ENCODE measurements at regions not wholly inside any gene's neighbourhood (a gene's known extent, or its start where the extent isn't known, plus 50 kb on each side); places are given as distances from the start of the nearest gene placed in this dataset.

DNA sequence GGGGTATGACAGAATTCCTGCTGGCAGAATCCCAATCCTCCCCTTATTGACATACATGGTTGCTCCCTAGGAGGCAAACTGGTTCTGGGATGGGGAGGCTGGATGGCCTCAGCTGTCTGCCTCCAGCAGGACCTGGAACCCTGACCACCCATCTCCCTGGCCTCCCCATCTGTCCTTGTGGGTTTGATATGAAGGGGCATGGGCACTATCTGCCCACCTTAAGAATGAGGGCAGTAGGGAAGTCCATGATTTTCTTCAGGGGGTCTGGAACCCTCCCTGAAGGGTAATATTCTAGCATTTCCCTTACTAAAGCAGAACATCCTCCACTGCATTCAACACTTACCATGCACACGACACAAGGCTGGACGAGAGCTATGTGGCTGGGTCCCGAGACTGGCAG lies 113.6 kb downstream of the VAPA start:
- Histone ChIP-seq H3K4me3 (ENCODE audit: low read length, poor library complexity, severe bottlenecking) (no peak overlapping the region), H4K20me1 (ENCODE audit: insufficient read depth, low read length, poor library complexity, severe bottlenecking) (no peaks in the 10 kb centered on the region), H3K79me2 (ENCODE audit: insufficient read depth, low read length) (no peaks in the 10 kb centered on the region), H3K9me2 (replicated peaks; ENCODE audit: low read depth, low read length) (no peaks in the 10 kb centered on the region), H2AFZ (ENCODE audit: low read length) (no peak overlapping the region), H3K9me3 (ENCODE audit: insufficient read depth, low read depth, low read length) (no peaks in the 10 kb centered on the region), H3K36me3 (ENCODE audit: insufficient read depth, low read length) (no peaks in the 10 kb centered on the region), H3K4me1 (ENCODE audit: insufficient read depth, low read length, poor library complexity, severe bottlenecking) (no peaks in the 10 kb centered on the region), H3K27me3 (ENCODE audit: insufficient read depth, low read length, poor library complexity, severe bottlenecking) (no peaks in the 10 kb centered on the region), H3K4me2 (ENCODE audit: low read depth, low read length, poor library complexity, severe bottlenecking) (no peak overlapping the region), H3F3A (ENCODE audit: low read depth) (no peaks in the 10 kb centered on the region), H3K9ac (ENCODE audit: low read depth, low read length, poor library complexity, severe bottlenecking) (no peak overlapping the region)
- TF ChIP-seq EZH2phosphoT487 (IDR thresholded peaks at IDR 0.05; ENCODE audit: borderline replicate concordance): no peak
- TF ChIP-seq, protein P1, sequence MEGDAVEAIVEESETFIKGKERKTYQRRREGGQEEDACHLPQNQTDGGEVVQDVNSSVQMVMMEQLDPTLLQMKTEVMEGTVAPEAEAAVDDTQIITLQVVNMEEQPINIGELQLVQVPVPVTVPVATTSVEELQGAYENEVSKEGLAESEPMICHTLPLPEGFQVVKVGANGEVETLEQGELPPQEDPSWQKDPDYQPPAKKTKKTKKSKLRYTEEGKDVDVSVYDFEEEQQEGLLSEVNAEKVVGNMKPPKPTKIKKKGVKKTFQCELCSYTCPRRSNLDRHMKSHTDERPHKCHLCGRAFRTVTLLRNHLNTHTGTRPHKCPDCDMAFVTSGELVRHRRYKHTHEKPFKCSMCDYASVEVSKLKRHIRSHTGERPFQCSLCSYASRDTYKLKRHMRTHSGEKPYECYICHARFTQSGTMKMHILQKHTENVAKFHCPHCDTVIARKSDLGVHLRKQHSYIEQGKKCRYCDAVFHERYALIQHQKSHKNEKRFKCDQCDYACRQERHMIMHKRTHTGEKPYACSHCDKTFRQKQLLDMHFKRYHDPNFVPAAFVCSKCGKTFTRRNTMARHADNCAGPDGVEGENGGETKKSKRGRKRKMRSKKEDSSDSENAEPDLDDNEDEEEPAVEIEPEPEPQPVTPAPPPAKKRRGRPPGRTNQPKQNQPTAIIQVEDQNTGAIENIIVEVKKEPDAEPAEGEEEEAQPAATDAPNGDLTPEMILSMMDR (conservative IDR thresholded peaks at IDR 0.05; ENCODE audit: low read length): no peak

DNA sequence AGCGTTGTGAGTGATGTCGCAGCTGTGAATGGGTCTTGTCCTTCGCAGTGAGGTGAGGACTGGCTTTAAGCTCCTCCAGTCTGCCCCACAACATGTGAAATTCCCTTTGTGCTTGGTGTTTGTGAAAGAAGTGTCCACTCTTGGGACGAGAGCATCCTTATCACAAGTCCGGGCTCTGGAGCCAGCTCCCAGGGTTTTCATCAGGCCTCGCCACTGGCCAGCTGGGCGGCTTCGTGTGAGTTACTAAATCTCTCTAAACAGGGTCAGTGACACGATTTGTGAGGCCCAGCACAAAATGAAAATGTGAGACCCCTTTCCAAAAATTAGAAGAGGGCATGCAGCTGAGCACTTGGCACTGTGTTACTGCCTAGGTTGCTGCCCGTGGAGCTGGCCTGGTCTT lies 115.9 kb downstream of the VAPA start:
- no peak overlapping the region for H3K4me2 ChIP-seq (ENCODE audit: low read depth, low read length, poor library complexity, severe bottlenecking)
- no peak overlapping the region for H3K9ac ChIP-seq (ENCODE audit: low read depth, low read length, poor library complexity, severe bottlenecking)
- no peak for TF ChIP-seq EZH2phosphoT487 (IDR thresholded peaks at IDR 0.05; ENCODE audit: borderline replicate concordance)
- TF ChIP-seq, protein P1 (conservative IDR thresholded peaks at IDR 0.05; ENCODE audit: low read length): no peak
- H3K4me3 ChIP-seq (ENCODE audit: low read length, poor library complexity, severe bottlenecking): no peak overlapping the region
- peaks cover 9% of the 10 kb centered on the region for H3K4me1 ChIP-seq (ENCODE audit: insufficient read depth, low read length, poor library complexity, severe bottlenecking)
- H2AFZ ChIP-seq (ENCODE audit: low read length): no peak overlapping the region
- H3K36me3 ChIP-seq (ENCODE audit: insufficient read depth, low read length): no peaks in the 10 kb centered on the region
- H3F3A ChIP-seq (ENCODE audit: low read depth): no peaks in the 10 kb centered on the region
- H4K20me1 ChIP-seq (ENCODE audit: insufficient read depth, low read length, poor library complexity, severe bottlenecking): no peaks in the 10 kb centered on the region
- H3K9me2 ChIP-seq (replicated peaks; ENCODE audit: low read depth, low read length): no peaks in the 10 kb centered on the region
- H3K79me2 ChIP-seq (ENCODE audit: insufficient read depth, low read length): peaks cover 13% of the 10 kb centered on the region; the same call in 1 of the 2 replicates
- no peaks in the 10 kb centered on the region for H3K9me3 ChIP-seq (ENCODE audit: insufficient read depth, low read depth, low read length)
- no peaks in the 10 kb centered on the region for H3K27me3 ChIP-seq (ENCODE audit: insufficient read depth, low read length, poor library complexity, severe bottlenecking)

DNA sequence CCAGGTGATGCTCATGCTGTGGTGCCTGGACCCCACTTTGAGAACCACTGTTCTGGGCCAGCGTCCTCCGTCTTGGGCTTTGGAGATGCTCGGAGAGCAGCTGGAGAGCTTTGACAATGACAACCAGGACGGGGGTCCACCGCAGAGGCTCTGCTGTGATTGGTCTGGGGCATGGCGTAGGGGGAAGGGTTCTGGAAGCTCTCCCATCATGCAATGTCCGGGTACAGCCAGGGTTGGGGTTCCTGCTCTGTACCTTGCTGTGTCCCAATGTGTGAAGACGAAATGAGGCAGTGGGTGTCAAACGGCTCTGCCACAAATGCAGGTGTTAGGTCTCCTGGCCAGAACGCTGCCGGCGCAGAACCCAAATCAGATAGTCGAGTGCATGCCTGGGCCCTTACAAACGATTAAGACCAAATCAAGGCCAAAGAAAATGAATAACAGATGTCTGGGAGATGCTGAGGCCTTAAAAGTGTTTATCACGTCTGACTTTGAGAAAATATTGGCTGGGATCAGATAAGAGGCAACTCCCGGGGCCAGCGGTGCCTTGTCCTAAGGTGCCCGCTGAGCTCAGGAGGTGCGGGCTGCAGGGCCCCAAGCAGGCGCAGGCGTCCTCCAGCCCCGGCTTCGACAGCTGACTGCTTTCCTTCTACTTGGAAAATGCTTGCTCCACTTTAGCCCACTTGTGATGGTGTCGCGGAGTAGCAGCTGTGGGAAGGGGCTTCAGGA lies 117.2 kb downstream of the VAPA start:
- Histone ChIP-seq H3K4me1 (ENCODE audit: insufficient read depth, low read length, poor library complexity, severe bottlenecking) (peaks cover 9% of the 10 kb centered on the region), H3K4me3 (ENCODE audit: low read length, poor library complexity, severe bottlenecking) (no peak overlapping the region), H3K4me2 (ENCODE audit: low read depth, low read length, poor library complexity, severe bottlenecking) (no peak overlapping the region), H2AFZ (ENCODE audit: low read length) (no peak overlapping the region), H3K36me3 (ENCODE audit: insufficient read depth, low read length) (no peaks in the 10 kb centered on the region), H3K9ac (ENCODE audit: low read depth, low read length, poor library complexity, severe bottlenecking) (no peak overlapping the region), H3K27me3 (ENCODE audit: insufficient read depth, low read length, poor library complexity, severe bottlenecking) (no peaks in the 10 kb centered on the region), H3K79me2 (ENCODE audit: insufficient read depth, low read length) (peaks cover 13% of the 10 kb centered on the region; the same call in 1 of the 2 replicates), H3K9me3 (ENCODE audit: insufficient read depth, low read depth, low read length) (no peaks in the 10 kb centered on the region), H3K9me2 (replicated peaks; ENCODE audit: low read depth, low read length) (no peaks in the 10 kb centered on the region), H3F3A (ENCODE audit: low read depth) (no peaks in the 10 kb centered on the region), H4K20me1 (ENCODE audit: insufficient read depth, low read length, poor library complexity, severe bottlenecking) (no peaks in the 10 kb centered on the region)
- TF ChIP-seq, protein P1 (conservative IDR thresholded peaks at IDR 0.05; ENCODE audit: low read length): no peak
- no peak for TF ChIP-seq EZH2phosphoT487 (IDR thresholded peaks at IDR 0.05; ENCODE audit: borderline replicate concordance)
